ENCODE measurements at regions not wholly inside any gene's neighbourhood (a gene's known extent, or its start where the extent isn't known, plus 50 kb on each side); places are given as distances from the start of the nearest gene placed in this dataset.
"Not testable (repeated sequence)": the region's sequence is repeated elsewhere in the genome, so short reads cannot be mapped to it uniquely, and the experiment has no call there.

GRCh38 chr10:131017566-131018285 is 293.8 kb downstream of the TCERG1L start:
- no peak for DNase-seq

GRCh38 chr10:131018886-131019500 is 292.5 kb downstream of the TCERG1L start:
- DNase-seq, result no peak

- no peak for DNase-seq
Measured at GRCh38 chr10:131019696-131020095, 291.8 kb downstream of the TCERG1L start.

GRCh38 chr10:131020775-131021174 is 290.7 kb downstream of the TCERG1L start:
- DNase-seq, result no peak

GRCh38 chr10:131021246-131021895 is 290.1 kb downstream of the TCERG1L start:
- DNase-seq, result no peak

GRCh38 chr10:131021969-131022368 is 289.6 kb downstream of the TCERG1L start:
- no peak for DNase-seq

GRCh38 chr10:131022369-131022768 is 289.2 kb downstream of the TCERG1L start:
- no peak for DNase-seq

GRCh38 chr10:131022981-131023380 is 288.5 kb downstream of the TCERG1L start:
- DNase-seq, result no peak

- no peak for DNase-seq
Measured at GRCh38 chr10:131024259-131025131, 287.0 kb downstream of the TCERG1L start.

GRCh38 chr10:131025333-131025732 is 286.2 kb downstream of the TCERG1L start:
- DNase-seq, result no peak

GRCh38 chr10:131027256-131027655 is 284.3 kb downstream of the TCERG1L start:
- no peak for DNase-seq

GRCh38 chr10:131031346-131031745 is 280.2 kb downstream of the TCERG1L start:
- no peak for DNase-seq

GRCh38 chr10:131032329-131033165 is 279.0 kb downstream of the TCERG1L start:
- no peak for DNase-seq

- DNase-seq, result no peak
Measured at GRCh38 chr10:131033166-131034085, 278.1 kb downstream of the TCERG1L start.

GRCh38 chr10:131034451-131034850 is 277.1 kb downstream of the TCERG1L start:
- no peak for DNase-seq

- no peak for DNase-seq
Measured at GRCh38 chr10:131035779-131036178, 275.7 kb downstream of the TCERG1L start.

GRCh38 chr10:131038056-131038455 is 273.5 kb downstream of the TCERG1L start:
- DNase-seq, result no peak

GRCh38 chr10:131041031-131041430 is 270.5 kb downstream of the TCERG1L start:
- DNase-seq, result no peak

GRCh38 chr10:131041441-131041840 is 270.1 kb downstream of the TCERG1L start:
- DNase-seq, result no peak

- not testable (repeated sequence) for DNase-seq
Measured at GRCh38 chr10:131042015-131042414, 269.5 kb downstream of the TCERG1L start.

Measured in NCI-H1092 (cell line).